ENCODE measurements at regions not wholly inside any gene's neighbourhood (a gene's known extent, or its start where the extent isn't known, plus 50 kb on each side); places are given as distances from the start of the nearest gene placed in this dataset.

DNA sequence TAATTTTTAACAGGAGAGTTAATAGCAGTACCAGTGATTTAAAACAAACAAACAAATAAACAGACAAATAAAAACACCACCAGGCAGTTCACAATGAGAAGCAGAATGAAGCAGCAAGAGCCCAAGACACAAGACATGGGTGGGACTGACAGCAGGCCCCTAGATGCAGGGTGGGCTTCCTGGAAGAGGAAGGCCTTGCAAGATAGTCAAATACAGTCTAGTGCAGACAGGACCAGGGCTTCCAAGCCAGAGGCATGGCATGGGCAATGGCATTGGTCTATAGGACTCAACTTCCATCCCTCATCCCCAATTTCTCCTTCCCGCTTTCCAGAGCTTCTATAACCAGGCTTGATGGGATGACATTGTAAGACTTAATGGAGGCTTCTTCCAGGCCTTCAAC lies 645.1 kb downstream of the UQCRFS1 start:
- no peaks in the 10 kb centered on the region for H3K36me3 ChIP-seq
- WGBS, 4 donors, result 87 to 100% (median 89%) methylated on average over 1 of the region's 1 CpG
- intact Hi-C loops (cut with DNase I), result no loop called here
- no peak overlapping the region for H3K4me3 ChIP-seq
- DNase-seq, result no peak
- H3K27me3 ChIP-seq, result peaks cover 0 to 4% (median 0%) of the 10 kb centered on the region in 9 donors
- TF ChIP-seq, protein P1, sequence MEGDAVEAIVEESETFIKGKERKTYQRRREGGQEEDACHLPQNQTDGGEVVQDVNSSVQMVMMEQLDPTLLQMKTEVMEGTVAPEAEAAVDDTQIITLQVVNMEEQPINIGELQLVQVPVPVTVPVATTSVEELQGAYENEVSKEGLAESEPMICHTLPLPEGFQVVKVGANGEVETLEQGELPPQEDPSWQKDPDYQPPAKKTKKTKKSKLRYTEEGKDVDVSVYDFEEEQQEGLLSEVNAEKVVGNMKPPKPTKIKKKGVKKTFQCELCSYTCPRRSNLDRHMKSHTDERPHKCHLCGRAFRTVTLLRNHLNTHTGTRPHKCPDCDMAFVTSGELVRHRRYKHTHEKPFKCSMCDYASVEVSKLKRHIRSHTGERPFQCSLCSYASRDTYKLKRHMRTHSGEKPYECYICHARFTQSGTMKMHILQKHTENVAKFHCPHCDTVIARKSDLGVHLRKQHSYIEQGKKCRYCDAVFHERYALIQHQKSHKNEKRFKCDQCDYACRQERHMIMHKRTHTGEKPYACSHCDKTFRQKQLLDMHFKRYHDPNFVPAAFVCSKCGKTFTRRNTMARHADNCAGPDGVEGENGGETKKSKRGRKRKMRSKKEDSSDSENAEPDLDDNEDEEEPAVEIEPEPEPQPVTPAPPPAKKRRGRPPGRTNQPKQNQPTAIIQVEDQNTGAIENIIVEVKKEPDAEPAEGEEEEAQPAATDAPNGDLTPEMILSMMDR (IDR thresholded peaks at IDR 0.05), result no peak
- TF ChIP-seq POLR2A (IDR thresholded peaks at IDR 0.05), result no peak
- H3K9me3 ChIP-seq, result no peaks in the 10 kb centered on the region
- ATAC-seq, result no peak
- no peaks in the 10 kb centered on the region for H3K4me1 ChIP-seq
- H3K27ac ChIP-seq, result no peak overlapping the region

DNA sequence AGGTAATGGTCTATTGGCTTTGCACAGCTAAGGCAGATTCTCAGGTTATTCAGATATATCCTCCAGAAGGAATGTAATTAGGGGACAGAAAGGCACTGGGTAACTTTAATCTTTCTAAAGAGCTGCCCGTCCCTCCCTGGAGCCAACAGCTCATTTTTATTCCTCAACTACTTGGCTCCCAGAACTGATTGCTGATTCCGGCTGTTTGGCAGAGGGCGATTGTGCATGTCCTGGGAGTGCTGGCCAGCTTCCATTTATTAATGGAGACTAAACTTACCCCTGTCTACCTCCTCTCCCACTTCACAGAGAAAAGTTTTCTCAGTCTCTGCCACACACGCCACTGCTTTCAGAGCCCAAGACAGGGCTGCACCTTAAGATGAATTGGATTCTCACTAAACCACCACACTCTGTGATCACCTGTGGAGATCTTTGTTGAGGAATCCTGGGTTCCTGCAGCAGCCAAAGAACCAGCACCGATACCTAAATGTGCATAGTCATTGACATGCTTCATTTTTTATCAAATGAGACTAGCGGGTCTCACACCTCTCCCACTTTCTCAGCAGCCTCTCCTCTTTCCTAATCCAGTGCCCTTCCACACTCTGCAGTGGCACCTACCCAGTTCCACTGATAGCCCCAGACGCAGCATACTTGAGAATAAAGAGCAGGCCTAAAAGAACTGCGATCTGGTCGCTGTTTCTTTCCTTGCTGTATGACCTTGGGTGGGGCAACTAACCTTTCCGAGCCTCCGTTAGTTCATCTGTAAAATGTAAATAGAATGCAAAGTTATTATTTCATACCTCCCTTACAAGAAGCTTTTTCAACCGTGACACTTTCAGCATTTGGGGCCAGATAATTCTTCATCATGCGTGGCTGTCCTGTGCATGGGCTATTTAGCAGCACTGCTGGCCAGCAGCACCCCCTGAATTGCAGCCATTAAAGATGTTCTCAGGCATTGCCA lies 648.7 kb downstream of the UQCRFS1 start:
- Histone ChIP-seq H3K27me3 (peaks cover 0 to 10% (median 0%) of the 10 kb centered on the region in 9 donors), H3K27ac (no peak overlapping the region), H3K9me3 (no peaks in the 10 kb centered on the region), H3K36me3 (no peaks in the 10 kb centered on the region), H3K4me3 (no peak overlapping the region), H3K4me1 (no peaks in the 10 kb centered on the region)
- intact Hi-C loops (cut with DNase I), result no loop called here
- ATAC-seq (no peak), DNase-seq (no peak)
- TF ChIP-seq, protein P1 (IDR thresholded peaks at IDR 0.05), result no peak
- no peak for TF ChIP-seq POLR2A (IDR thresholded peaks at IDR 0.05)
- 71 to 83% (median 79%) methylated on average over 13 of the region's 13 CpGs for WGBS, 4 donors

DNA sequence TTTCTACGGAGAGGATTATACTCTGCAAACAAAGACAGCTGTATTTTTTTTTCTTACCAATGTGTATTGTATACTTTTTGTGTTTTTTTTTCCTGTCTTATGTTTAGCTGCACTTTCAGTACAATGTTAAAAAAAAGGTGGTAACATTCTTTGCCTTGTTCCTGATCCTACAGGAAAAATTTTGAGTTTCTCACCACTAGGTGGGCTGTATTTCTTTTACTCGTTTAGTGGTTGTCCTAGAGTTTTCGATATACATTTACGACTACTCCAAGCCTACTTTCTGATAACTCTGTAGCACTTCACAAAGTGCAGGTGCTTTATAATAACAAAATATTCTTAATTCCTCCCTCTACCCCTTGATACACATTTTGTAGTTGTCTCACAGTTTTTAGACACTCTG lies 652.2 kb downstream of the UQCRFS1 start:
- H3K9me3 ChIP-seq, result no peaks in the 10 kb centered on the region
- TF ChIP-seq, protein P1 (IDR thresholded peaks at IDR 0.05), result no peak
- TF ChIP-seq POLR2A (IDR thresholded peaks at IDR 0.05), result no peak
- H3K4me1 ChIP-seq, result no peaks in the 10 kb centered on the region
- ATAC-seq (no peak), DNase-seq (no peak)
- intact Hi-C loops (cut with DNase I), result no loop called here
- no peaks in the 10 kb centered on the region for H3K36me3 ChIP-seq
- no peak overlapping the region for H3K27ac ChIP-seq
- WGBS, 4 donors, result 74 to 79% (median 78%) methylated on average over 4 of the region's 4 CpGs
- peaks cover 0 to 10% (median 0%) of the 10 kb centered on the region in 9 donors for H3K27me3 ChIP-seq
- H3K4me3 ChIP-seq, result no peak overlapping the region

DNA sequence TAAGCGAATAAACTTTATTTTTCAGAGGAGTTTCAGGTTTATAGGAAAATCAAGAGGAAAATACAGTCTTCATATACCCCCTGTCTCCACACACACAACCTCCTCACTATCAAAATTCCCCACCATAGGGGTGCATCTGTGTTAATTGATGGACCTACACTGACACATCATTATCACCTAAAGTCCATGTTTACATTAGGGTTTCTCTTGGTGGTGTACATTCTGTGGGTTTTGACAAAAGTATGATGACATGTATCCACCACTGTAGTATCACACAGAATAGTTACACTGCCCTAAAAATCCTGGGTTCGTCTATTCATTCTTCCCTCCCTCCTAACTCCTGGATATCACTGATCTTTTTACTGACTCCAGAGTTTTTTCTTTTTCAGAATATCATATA lies 654.2 kb downstream of the UQCRFS1 start:
- no peaks in the 10 kb centered on the region for H3K9me3 ChIP-seq
- no peak overlapping the region for H3K4me3 ChIP-seq
- 49 to 62% (median 54%) methylated on average over 2 of the region's 2 CpGs for WGBS, 4 donors

More for the DNA sequence above, 654.2 kb downstream of the UQCRFS1 start:
- DNase-seq, result no peak
- Histone ChIP-seq H3K36me3 (no peaks in the 10 kb centered on the region), H3K4me1 (no peaks in the 10 kb centered on the region), H3K27ac (no peak overlapping the region), H3K27me3 (peaks cover 0 to 10% (median 0%) of the 10 kb centered on the region in 9 donors)
- intact Hi-C loops (cut with DNase I), result no loop called here
- ATAC-seq, result no peak
- TF ChIP-seq, protein P1 (IDR thresholded peaks at IDR 0.05), result no peak
- no peak for TF ChIP-seq POLR2A (IDR thresholded peaks at IDR 0.05)

All from heart left ventricle (tissue), 16 donors.